Ishikawa (cell line): ENCODE measurements at regions not wholly inside any gene's neighbourhood (a gene's known extent, or its start where the extent isn't known, plus 50 kb on each side); places are given as distances from the start of the nearest gene placed in this dataset.

Experiments used
- CEBPB ChIP-seq: IDR thresholded peaks from 2 replicates; pipeline ENCODE4 v1.6.1; 2012
- EP300 ChIP-seq: IDR thresholded peaks from 2 replicates; pipeline ENCODE4 v1.6.1; 2012; ENCODE audit warnings: borderline replicate concordance
- RAD21 ChIP-seq: IDR thresholded peaks from 2 replicates; pipeline ENCODE4 v1.6.1; 2012; ENCODE audit warnings: low read depth
- TAF1 ChIP-seq: IDR thresholded peaks from 2 replicates; pipeline ENCODE4 v1.6.1; 2012; ENCODE audit warnings: low read depth, mild to moderate bottlenecking
- YY1 ChIP-seq: IDR thresholded peaks from 2 replicates; pipeline ENCODE4 v1.6.1; 2012; ENCODE audit warnings: low read depth
- TF ChIP-seq, protein P1 (sequence below): IDR thresholded peaks from 2 replicates; pipeline ENCODE4 v1.6.1; 2012

GRCh38 chr1:60994828-60995492 is 87.4 kb upstream of the NFIA start:
- TF ChIP-seq EP300, result no peak
- TF ChIP-seq, protein P1, sequence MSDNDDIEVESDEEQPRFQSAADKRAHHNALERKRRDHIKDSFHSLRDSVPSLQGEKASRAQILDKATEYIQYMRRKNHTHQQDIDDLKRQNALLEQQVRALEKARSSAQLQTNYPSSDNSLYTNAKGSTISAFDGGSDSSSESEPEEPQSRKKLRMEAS, result no peak
- no peak for TF ChIP-seq RAD21
- no peak for TF ChIP-seq CEBPB
- TF ChIP-seq YY1, result no peak
- TF ChIP-seq TAF1, result no peak
